Ovary (tissue), 3 donors: ENCODE measurements at regions not wholly inside any gene's neighbourhood (a gene's known extent, or its start where the extent isn't known, plus 50 kb on each side); places are given as distances from the start of the nearest gene placed in this dataset.

Experiments used
- EP300 ChIP-seq: sonication (generic); formaldehyde crosslinking; IDR thresholded peaks from one replicate; pipeline ENCODE4 v1.6.1; 2017; ENCODE audit warnings: antibody characterized with exemption
- POLR2A ChIP-seq: fragments of 450-650 bp; IDR thresholded peaks from one replicate; pipeline ENCODE4 v1.6.1; 2017; ENCODE audit warnings: antibody characterized with exemption, mild to moderate bottlenecking, moderate library complexity
- TF ChIP-seq, protein P1 (sequence below), 3 donors: fragments of 450-650 bp in 2 of 3; fragments of 200-600 bp in 1 of 3; IDR thresholded peaks; one replicate each; pipeline versions ENCODE4 v1.5.1 to v1.8.0; 2016 to 2022; ENCODE audit warnings: antibody characterized with exemption in 3 of 3, mild to moderate bottlenecking in 1 of 3
- donor health status: DM: no; HTN: no; CAD: no.

DNA sequence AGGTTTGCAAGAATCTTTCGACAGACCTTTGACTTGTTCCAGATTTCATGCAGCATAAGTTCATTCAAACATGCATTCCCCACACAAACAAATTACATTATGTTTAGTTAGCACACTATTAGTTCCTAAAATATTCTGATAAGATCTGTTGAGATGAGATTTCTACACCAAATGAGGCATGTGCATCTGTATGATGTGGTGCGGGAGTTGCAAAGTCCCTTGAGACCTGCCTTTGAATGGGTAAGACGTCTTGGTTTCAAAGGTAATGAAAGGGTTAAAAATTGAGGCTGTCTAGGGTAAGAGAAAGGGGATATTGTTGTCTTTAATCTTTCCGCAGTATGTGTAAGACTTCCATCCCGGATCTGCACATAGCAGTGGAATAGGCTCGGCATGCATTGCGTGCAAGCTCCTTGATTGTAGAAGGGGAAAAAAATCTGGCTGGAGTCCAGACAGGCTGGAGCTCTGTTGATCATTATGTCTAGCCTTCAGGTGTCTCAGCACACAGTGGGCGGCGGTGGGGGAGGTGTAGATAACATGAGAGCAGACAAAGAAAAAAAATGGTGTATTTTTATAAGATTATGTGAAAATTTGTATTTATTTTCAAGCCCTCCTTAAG lies 296.6 kb downstream of the PTPRC start:
- TF ChIP-seq, protein P1, sequence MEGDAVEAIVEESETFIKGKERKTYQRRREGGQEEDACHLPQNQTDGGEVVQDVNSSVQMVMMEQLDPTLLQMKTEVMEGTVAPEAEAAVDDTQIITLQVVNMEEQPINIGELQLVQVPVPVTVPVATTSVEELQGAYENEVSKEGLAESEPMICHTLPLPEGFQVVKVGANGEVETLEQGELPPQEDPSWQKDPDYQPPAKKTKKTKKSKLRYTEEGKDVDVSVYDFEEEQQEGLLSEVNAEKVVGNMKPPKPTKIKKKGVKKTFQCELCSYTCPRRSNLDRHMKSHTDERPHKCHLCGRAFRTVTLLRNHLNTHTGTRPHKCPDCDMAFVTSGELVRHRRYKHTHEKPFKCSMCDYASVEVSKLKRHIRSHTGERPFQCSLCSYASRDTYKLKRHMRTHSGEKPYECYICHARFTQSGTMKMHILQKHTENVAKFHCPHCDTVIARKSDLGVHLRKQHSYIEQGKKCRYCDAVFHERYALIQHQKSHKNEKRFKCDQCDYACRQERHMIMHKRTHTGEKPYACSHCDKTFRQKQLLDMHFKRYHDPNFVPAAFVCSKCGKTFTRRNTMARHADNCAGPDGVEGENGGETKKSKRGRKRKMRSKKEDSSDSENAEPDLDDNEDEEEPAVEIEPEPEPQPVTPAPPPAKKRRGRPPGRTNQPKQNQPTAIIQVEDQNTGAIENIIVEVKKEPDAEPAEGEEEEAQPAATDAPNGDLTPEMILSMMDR (IDR thresholded peaks at IDR 0.05) = no peak
- TF ChIP-seq POLR2A (no peak), EP300 (no peak)
